ENCODE measurements at regions not wholly inside any gene's neighbourhood (a gene's known extent, or its start where the extent isn't known, plus 50 kb on each side); places are given as distances from the start of the nearest gene placed in this dataset.
"Not testable (repeated sequence)": the region's sequence is repeated elsewhere in the genome, so short reads cannot be mapped to it uniquely, and the experiment has no call there.

- no peak for TF ChIP-seq CTCF (IDR thresholded peaks at IDR 0.05; ENCODE audit: borderline replicate concordance, control extremely low read depth, extremely low read depth, insufficient read depth, missing control alignments)
- no peak for DNase-seq (ENCODE audit: low spot score)
- in situ Hi-C loops (cut with MboI; ENCODE audit: low sequenced_read_pairs, unreplicated experiment): no loop called here
Observed at GRCh38 chr16:47815655-47816054, 340.1 kb downstream of the ABCC12 start.

GRCh38 chr16:47811758-47812157, 344.0 kb downstream of the ABCC12 start:
- in situ Hi-C loops (cut with MboI; ENCODE audit: low sequenced_read_pairs, unreplicated experiment); DNase-seq (ENCODE audit: low spot score): not testable (repeated sequence)

GRCh38 chr16:47806309-47806847, 345.2 kb downstream of the PHKB start:
- no peak for DNase-seq (ENCODE audit: low spot score)
- in situ Hi-C loops (cut with MboI; ENCODE audit: low sequenced_read_pairs, unreplicated experiment): no loop called here
- no peak for TF ChIP-seq CTCF (IDR thresholded peaks at IDR 0.05; ENCODE audit: borderline replicate concordance, control extremely low read depth, extremely low read depth, insufficient read depth, missing control alignments)

GRCh38 chr16:47787696-47788095, 326.6 kb downstream of the PHKB start:
- in situ Hi-C loops (cut with MboI; ENCODE audit: low sequenced_read_pairs, unreplicated experiment): no loop called here
- DNase-seq (ENCODE audit: low spot score): no peak
- no peak for TF ChIP-seq CTCF (IDR thresholded peaks at IDR 0.05; ENCODE audit: borderline replicate concordance, control extremely low read depth, extremely low read depth, insufficient read depth, missing control alignments)

- in situ Hi-C loops (cut with MboI; ENCODE audit: low sequenced_read_pairs, unreplicated experiment): no loop called here
- no peak for DNase-seq (ENCODE audit: low spot score)
- TF ChIP-seq CTCF (IDR thresholded peaks at IDR 0.05; ENCODE audit: borderline replicate concordance, control extremely low read depth, extremely low read depth, insufficient read depth, missing control alignments): no peak
Observed at GRCh38 chr16:47781673-47782072, 320.5 kb downstream of the PHKB start.

GRCh38 chr16:47780213-47780875, 319.2 kb downstream of the PHKB start:
- DNase-seq (ENCODE audit: low spot score): no peak
- TF ChIP-seq CTCF (IDR thresholded peaks at IDR 0.05; ENCODE audit: borderline replicate concordance, control extremely low read depth, extremely low read depth, insufficient read depth, missing control alignments): no peak
- in situ Hi-C loops (cut with MboI; ENCODE audit: low sequenced_read_pairs, unreplicated experiment): no loop called here

- in situ Hi-C loops (cut with MboI; ENCODE audit: low sequenced_read_pairs, unreplicated experiment): no loop called here
- TF ChIP-seq CTCF (IDR thresholded peaks at IDR 0.05; ENCODE audit: borderline replicate concordance, control extremely low read depth, extremely low read depth, insufficient read depth, missing control alignments): no peak
- DNase-seq (ENCODE audit: low spot score): peak; percentile 28
Observed at GRCh38 chr16:47779201-47780016, 318.3 kb downstream of the PHKB start.
